Anterior cingulate cortex (tissue), 58 donors: ENCODE measurements at regions not wholly inside any gene's neighbourhood (a gene's known extent, or its start where the extent isn't known, plus 50 kb on each side); places are given as distances from the start of the nearest gene placed in this dataset.

Source experiments
- DNase-seq, 58 donors: peaks; one replicate each; lab custom pipeline; 2025; lab: John Stamatoyannopoulos, UW

DNA sequence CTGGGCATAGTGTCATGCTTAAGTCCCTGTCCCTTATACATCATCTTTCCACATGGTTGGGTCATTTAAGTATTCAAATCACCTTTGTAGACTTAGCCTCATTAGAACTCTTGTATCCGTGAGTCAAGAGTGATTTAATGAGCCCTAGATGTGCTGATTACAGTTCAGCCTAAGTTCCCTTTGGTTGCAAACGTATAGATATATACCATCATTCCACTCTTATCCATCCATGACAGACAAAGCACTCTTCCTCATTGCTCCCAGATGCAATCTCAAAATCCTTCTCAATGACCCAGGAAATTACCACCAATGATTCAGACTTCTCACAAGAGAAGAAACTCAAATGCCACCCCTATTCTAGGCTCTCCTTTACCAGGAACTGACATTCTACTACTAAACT, 50.2 kb upstream of the C3orf49 start:
- DNase-seq, result no peak
